ENCODE measurements at regions not wholly inside any gene's neighbourhood (a gene's known extent, or its start where the extent isn't known, plus 50 kb on each side); places are given as distances from the start of the nearest gene placed in this dataset.

- Mint-ChIP-seq H3K27ac (no peak overlapping the region), H3K9me3 (peaks cover 7% of the 10 kb centered on the region), H3K27me3 (ENCODE audit: low read depth) (no peaks in the 10 kb centered on the region; the same call in 1 of the 2 replicates), H3K4me3 (no peak overlapping the region), H3K4me1 (no peaks in the 10 kb centered on the region), H3K36me3 (peaks cover 5% of the 10 kb centered on the region; the same call in 1 of the 2 replicates)
- POLR2A ChIA-PET, result no interaction called here
- DNase-seq (ENCODE audit: low spot score) (no peak), ATAC-seq (no peak)
- no peak for TF ChIP-seq ZNF219 (CRISPR knock-in tag; IDR thresholded peaks at IDR 0.05; ENCODE audit: borderline replicate concordance)
- no peak for TF ChIP-seq ZNF425 (CRISPR knock-in tag; conservative IDR thresholded peaks at IDR 0.05)
- no peak for TF ChIP-seq MYBL2 (CRISPR knock-in tag; IDR thresholded peaks at IDR 0.05)
- TF ChIP-seq STAT6 (CRISPR knock-in tag; conservative IDR thresholded peaks at IDR 0.05; ENCODE audit: low read depth), result no peak
- TF ChIP-seq NFYB (CRISPR knock-in tag; conservative IDR thresholded peaks at IDR 0.05; ENCODE audit: low read depth), result no peak
- TF ChIP-seq AFF4 (CRISPR knock-in tag; IDR thresholded peaks at IDR 0.05; ENCODE audit: borderline replicate concordance), result no peak
- TF ChIP-seq GRHL2 (CRISPR knock-in tag; IDR thresholded peaks at IDR 0.05; ENCODE audit: insufficient replicate concordance, severe bottlenecking), result no peak
- TF ChIP-seq NFE2L1 (CRISPR knock-in tag; IDR thresholded peaks at IDR 0.05), result no peak
- TF ChIP-seq HMGXB4 (CRISPR knock-in tag; IDR thresholded peaks at IDR 0.05), result no peak
- no peak for TF ChIP-seq NR3C1 (CRISPR knock-in tag; conservative IDR thresholded peaks at IDR 0.05; ENCODE audit: low read depth)
- TF ChIP-seq, protein P1, sequence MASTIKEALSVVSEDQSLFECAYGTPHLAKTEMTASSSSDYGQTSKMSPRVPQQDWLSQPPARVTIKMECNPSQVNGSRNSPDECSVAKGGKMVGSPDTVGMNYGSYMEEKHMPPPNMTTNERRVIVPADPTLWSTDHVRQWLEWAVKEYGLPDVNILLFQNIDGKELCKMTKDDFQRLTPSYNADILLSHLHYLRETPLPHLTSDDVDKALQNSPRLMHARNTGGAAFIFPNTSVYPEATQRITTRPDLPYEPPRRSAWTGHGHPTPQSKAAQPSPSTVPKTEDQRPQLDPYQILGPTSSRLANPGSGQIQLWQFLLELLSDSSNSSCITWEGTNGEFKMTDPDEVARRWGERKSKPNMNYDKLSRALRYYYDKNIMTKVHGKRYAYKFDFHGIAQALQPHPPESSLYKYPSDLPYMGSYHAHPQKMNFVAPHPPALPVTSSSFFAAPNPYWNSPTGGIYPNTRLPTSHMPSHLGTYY (CRISPR knock-in tag; IDR thresholded peaks at IDR 0.05), result no peak
- TF ChIP-seq TEAD4 (CRISPR knock-in tag; IDR thresholded peaks at IDR 0.05), result no peak
- TF ChIP-seq, protein P2, sequence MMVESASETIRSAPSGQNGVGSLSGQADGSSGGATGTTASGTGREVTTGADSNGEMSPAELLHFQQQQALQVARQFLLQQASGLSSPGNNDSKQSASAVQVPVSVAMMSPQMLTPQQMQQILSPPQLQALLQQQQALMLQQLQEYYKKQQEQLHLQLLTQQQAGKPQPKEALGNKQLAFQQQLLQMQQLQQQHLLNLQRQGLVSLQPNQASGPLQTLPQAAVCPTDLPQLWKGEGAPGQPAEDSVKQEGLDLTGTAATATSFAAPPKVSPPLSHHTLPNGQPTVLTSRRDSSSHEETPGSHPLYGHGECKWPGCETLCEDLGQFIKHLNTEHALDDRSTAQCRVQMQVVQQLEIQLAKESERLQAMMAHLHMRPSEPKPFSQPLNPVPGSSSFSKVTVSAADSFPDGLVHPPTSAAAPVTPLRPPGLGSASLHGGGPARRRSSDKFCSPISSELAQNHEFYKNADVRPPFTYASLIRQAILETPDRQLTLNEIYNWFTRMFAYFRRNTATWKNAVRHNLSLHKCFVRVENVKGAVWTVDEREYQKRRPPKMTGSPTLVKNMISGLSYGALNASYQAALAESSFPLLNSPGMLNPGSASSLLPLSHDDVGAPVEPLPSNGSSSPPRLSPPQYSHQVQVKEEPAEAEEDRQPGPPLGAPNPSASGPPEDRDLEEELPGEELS (CRISPR knock-in tag; IDR thresholded peaks at IDR 0.05), result no peak
- TF ChIP-seq ZNF396 (CRISPR knock-in tag; IDR thresholded peaks at IDR 0.05; ENCODE audit: borderline replicate concordance), result no peak
- CTCF ChIA-PET, result no interaction called here
Observed at GRCh38 chrX:489820-490219, 103.1 kb upstream of the PPP2R3B start.

Measured in WTC11 (cell line).